ENCODE measurements at regions not wholly inside any gene's neighbourhood (a gene's known extent, or its start where the extent isn't known, plus 50 kb on each side); places are given as distances from the start of the nearest gene placed in this dataset.
A peak's percentile ranks its signal among the peaks of the same experiment; 100 is the strongest.

DNA sequence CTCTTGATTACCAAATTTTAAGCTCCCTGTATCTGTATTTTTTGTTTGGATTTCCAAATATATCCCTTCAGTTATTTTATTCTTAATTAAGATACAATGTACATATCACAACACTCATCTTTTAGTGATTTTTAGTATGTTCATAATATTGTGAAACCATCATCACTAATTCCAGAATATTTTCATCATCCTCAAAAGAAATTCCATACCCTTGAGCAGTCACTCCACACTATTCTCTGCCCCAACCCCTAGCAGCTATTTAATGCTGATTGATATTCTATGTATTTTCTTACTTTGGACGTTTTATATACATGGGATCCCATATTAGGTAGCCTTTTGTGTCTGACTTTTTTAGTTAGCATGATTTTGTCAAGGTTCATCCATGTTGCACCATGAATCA is 127.4 kb upstream of the SLC8A1 start:
- intact Hi-C loops (cut with DNase I): no loop called here
- ATAC-seq: no peak
- H3K27ac ChIP-seq: no peak overlapping the region
- TF ChIP-seq, protein P1, sequence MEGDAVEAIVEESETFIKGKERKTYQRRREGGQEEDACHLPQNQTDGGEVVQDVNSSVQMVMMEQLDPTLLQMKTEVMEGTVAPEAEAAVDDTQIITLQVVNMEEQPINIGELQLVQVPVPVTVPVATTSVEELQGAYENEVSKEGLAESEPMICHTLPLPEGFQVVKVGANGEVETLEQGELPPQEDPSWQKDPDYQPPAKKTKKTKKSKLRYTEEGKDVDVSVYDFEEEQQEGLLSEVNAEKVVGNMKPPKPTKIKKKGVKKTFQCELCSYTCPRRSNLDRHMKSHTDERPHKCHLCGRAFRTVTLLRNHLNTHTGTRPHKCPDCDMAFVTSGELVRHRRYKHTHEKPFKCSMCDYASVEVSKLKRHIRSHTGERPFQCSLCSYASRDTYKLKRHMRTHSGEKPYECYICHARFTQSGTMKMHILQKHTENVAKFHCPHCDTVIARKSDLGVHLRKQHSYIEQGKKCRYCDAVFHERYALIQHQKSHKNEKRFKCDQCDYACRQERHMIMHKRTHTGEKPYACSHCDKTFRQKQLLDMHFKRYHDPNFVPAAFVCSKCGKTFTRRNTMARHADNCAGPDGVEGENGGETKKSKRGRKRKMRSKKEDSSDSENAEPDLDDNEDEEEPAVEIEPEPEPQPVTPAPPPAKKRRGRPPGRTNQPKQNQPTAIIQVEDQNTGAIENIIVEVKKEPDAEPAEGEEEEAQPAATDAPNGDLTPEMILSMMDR (IDR thresholded peaks at IDR 0.05): no peak
- H3K36me3 ChIP-seq: no peaks in the 10 kb centered on the region
- DNase-seq: no peak
- no peaks in the 10 kb centered on the region for H3K9me3 ChIP-seq
- 57 to 72% methylated on average over 1 of the region's 1 CpG for WGBS, 2 donors
- no peaks in the 10 kb centered on the region for H3K4me1 ChIP-seq
- no peaks in the 10 kb centered on the region for H3K27me3 ChIP-seq
- H3K4me3 ChIP-seq: no peak overlapping the region

- intact Hi-C loops (cut with DNase I): no loop called here
- no peak overlapping the region for H3K4me3 ChIP-seq
- H3K36me3 ChIP-seq: no peaks in the 10 kb centered on the region
- WGBS, 2 donors: 91 to 95% methylated on average over 2 of the region's 2 CpGs
- no peaks in the 10 kb centered on the region for H3K9me3 ChIP-seq
- no peaks in the 10 kb centered on the region for H3K27me3 ChIP-seq
- TF ChIP-seq, protein P1 (IDR thresholded peaks at IDR 0.05): no peak
- H3K4me1 ChIP-seq: no peaks in the 10 kb centered on the region
- ATAC-seq: no peak
- DNase-seq: no peak
- no peak overlapping the region for H3K27ac ChIP-seq
Observed at GRCh38 chr2:40584432-40584831, 132.5 kb upstream of the SLC8A1 start.

GRCh38 chr2:40591774-40592173 is 139.9 kb upstream of the SLC8A1 start:
- 26 to 34% methylated on average over 3 of the region's 3 CpGs for WGBS, 2 donors
- H3K36me3 ChIP-seq: no peaks in the 10 kb centered on the region
- H3K27ac ChIP-seq: peak overlapping the region in 5 of 10 donors; percentile 8 to 56 (median 52)
- ATAC-seq: peak in 5 of 8 donors; percentile 38 to 87 (median 72)
- no peaks in the 10 kb centered on the region for H3K27me3 ChIP-seq
- peaks cover 0 to 15% (median 0%) of the 10 kb centered on the region in 9 donors for H3K4me1 ChIP-seq
- TF ChIP-seq, protein P1 (IDR thresholded peaks at IDR 0.05): no peak
- intact Hi-C loops (cut with DNase I): no loop called here
- H3K9me3 ChIP-seq: no peaks in the 10 kb centered on the region
- H3K4me3 ChIP-seq: peak overlapping the region in 3 of 10 donors; percentile 6 to 14 (median 9)
- DNase-seq: no peak

DNA sequence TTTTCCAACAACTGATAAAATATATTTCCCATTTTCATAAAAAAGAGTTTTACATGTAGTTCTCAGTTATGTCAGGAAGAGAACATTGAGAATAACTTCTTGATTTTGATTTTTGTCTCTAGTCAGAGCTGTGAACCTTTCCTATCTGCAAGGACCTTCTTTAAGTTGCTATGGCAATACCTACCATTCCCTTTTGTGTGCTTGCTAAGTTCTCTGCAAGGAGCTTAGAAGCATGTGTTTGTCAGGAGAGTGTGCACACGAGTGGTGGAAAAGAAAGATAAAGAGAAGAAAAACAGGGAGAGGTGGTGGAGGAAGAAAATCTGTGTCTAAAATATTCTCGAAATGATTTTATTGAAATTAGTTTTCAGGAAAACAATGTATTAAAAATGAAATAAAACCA is 140.3 kb upstream of the SLC8A1 start:
- ATAC-seq (peak in 2 of 8 donors; percentile 51 to 59), DNase-seq (no peak)
- 45 to 53% methylated on average over 2 of the region's 2 CpGs for WGBS, 2 donors
- TF ChIP-seq, protein P1 (IDR thresholded peaks at IDR 0.05): no peak
- peak overlapping the region in 3 of 10 donors; percentile 6 to 14 (median 9) for H3K4me3 ChIP-seq
- no peaks in the 10 kb centered on the region for H3K27me3 ChIP-seq
- H3K9me3 ChIP-seq: no peaks in the 10 kb centered on the region
- peak overlapping the region in 4 of 10 donors; percentile 27 to 56 (median 49) for H3K27ac ChIP-seq
- intact Hi-C loops (cut with DNase I): no loop called here
- no peaks in the 10 kb centered on the region for H3K36me3 ChIP-seq
- peaks cover 0 to 15% (median 0%) of the 10 kb centered on the region in 9 donors for H3K4me1 ChIP-seq

All from heart right ventricle (tissue), 16 donors.